Panc1 (cell line): ENCODE measurements at regions not wholly inside any gene's neighbourhood (a gene's known extent, or its start where the extent isn't known, plus 50 kb on each side); places are given as distances from the start of the nearest gene placed in this dataset.

Source experiments
- ATAC-seq: fragments of 200-7000 bp; cut with Tn5 transposase; 2 replicates; pipeline ENCODE4 v1.9.1; 2020; ENCODE audit warnings: mild to moderate bottlenecking, moderate library complexity
- BruUV-seq: library from RNA; stranded (reverse); fragments of 400-500 nt; replicated peaks from 2 replicates; lab custom pipeline; 2021; lab: Mats Ljungman, UMichigan
- CTCF ChIA-PET: fragments of 300-600 bp; sonication (Branson Sonifier 250); formaldehyde crosslinking; loops from one replicate; lab custom pipeline; 2022; ENCODE audit warnings: antibody characterized with exemption; lab: Charles Lee
- POLR2A ChIA-PET: fragments of 300-600 bp; sonication (Branson Sonifier 250); formaldehyde crosslinking; loops from one replicate; lab custom pipeline; 2022; ENCODE audit warnings: antibody characterized with exemption; lab: Charles Lee
- DNase-seq: peaks from one replicate; pipeline ENCODE4 v3.0.0-alpha.2; 2010; ENCODE audit warnings: low read depth, low spot score
- H3K27ac ChIP-seq: 2 replicates; pipeline ENCODE4 v1.5.1; 2011; ENCODE audit warnings: mild to moderate bottlenecking, low read length, inconsistent platforms
- H3K27me3 ChIP-seq: fragments of 200-500 bp; sonication (Bioruptor generic); 2 replicates; pipeline ENCODE4 v1.6.0; 2014; ENCODE audit warnings: low read length, inconsistent platforms; ENCODE audit not compliant: control insufficient read depth, insufficient read depth
- H3K36me3 ChIP-seq: fragments of 200-500 bp; sonication (Bioruptor generic); 2 replicates; pipeline ENCODE4 v1.5.1; 2014; ENCODE audit warnings: inconsistent platforms, mild to moderate bottlenecking, low read length, moderate library complexity; ENCODE audit not compliant: control insufficient read depth, insufficient read depth
- H3K4me1 ChIP-seq: 2 replicates; pipeline ENCODE4 v1.5.1; 2011; ENCODE audit warnings: inconsistent platforms, mild to moderate bottlenecking, low read length, moderate library complexity; ENCODE audit not compliant: control insufficient read depth, insufficient read depth
- H3K4me3 ChIP-seq, 2 experiments: 2 replicates each; pipeline ENCODE4 v1.5.1; 2011 to 2012; ENCODE audit warnings: low read depth in 2 of 2, low read length in 2 of 2, mild to moderate bottlenecking in 2 of 2, inconsistent platforms in 1 of 2, moderate library complexity in 1 of 2
- H3K9me3 ChIP-seq: fragments of 200-500 bp; sonication (Bioruptor generic); 2 replicates; pipeline ENCODE4 v1.5.1; 2014; ENCODE audit warnings: low read depth, mild to moderate bottlenecking, inconsistent platforms, low read length, moderate library complexity; ENCODE audit not compliant: control insufficient read depth, insufficient read depth
- CTCF ChIP-seq: fragments of 450-650 bp; IDR thresholded peaks from 2 replicates; pipeline ENCODE4 v1.5.1; 2017; ENCODE audit warnings: mild to moderate bottlenecking
- POLR2AphosphoS5 ChIP-seq: IDR thresholded peaks from 2 replicates; pipeline ENCODE4 v1.6.1; 2012; ENCODE audit warnings: mild to moderate bottlenecking, low read depth, low read length, moderate library complexity
- REST ChIP-seq, 2 experiments: IDR thresholded peaks; 2 replicates each; pipeline ENCODE4 v1.6.1; 2011 to 2012; ENCODE audit warnings: low read depth in 2 of 2, control low read depth in 1 of 2, low read length in 1 of 2, mild to moderate bottlenecking in 1 of 2, moderate library complexity in 1 of 2; ENCODE audit not compliant: insufficient read depth in 1 of 2
- SIN3A ChIP-seq: IDR thresholded peaks from 2 replicates; pipeline ENCODE4 v1.6.1; 2012; ENCODE audit warnings: low read depth, mild to moderate bottlenecking, low read length, moderate library complexity, borderline replicate concordance; ENCODE audit not compliant: insufficient read depth
- TCF7L2 ChIP-seq: IDR thresholded peaks from 2 replicates; pipeline ENCODE4 v1.6.1; 2011; ENCODE audit warnings: mild to moderate bottlenecking, low read depth, low read length, inconsistent platforms
- in situ Hi-C: cut with HindIII; loops from 2 replicates; pipeline ENCODE4 v1.10.0; 2016; ENCODE audit warnings: low sequenced_read_pairs, low pct_unique_long_range_greater_than_20kb
- intact Hi-C: fragments of 100-400 bp; cut with micrococcal nuclease; formaldehyde crosslinking; loops from one replicate; pipeline ENCODE4 v1.10.0; 2022; ENCODE audit not compliant: unreplicated experiment

DNA sequence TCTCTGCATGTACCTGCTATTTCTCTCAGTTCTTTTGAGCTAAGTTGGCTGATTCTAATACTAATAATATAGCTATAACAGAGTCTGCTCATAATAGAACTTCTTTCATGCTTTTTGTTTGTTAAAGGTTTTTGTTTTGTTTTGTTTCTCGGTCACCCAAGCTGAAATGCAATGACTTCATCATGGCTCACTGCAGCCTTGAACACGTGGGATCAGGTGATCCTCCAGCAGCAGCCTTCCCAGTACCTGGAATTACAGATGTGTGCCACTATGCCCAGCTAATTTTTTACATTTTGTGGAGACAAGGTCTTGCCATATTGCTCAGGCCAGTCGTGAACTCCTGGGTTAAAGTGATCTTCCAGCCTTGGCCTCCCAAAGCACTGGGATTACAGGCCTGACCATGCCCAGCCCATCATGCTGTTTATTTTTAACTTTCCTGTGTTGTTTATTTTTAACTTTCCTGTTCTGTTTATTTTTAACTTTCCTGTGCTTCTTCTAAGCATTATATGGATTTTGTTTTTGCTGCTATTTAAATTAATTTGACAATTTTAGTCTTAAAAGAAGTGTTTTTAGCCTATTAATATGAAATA, 763.8 kb upstream of the CDH7 start:
- Histone ChIP-seq H3K4me1 (no peaks in the 10 kb centered on the region), H3K27ac (no peak overlapping the region), H3K9me3 (no peaks in the 10 kb centered on the region), H3K36me3 (no peaks in the 10 kb centered on the region), H3K27me3 (no peaks in the 10 kb centered on the region), H3K4me3 (no peak overlapping the region)
- intact Hi-C loops (no loop called here), in situ Hi-C loops (no loop called here)
- CTCF ChIA-PET = no interaction called here
- TF ChIP-seq TCF7L2 (no peak), CTCF (no peak), SIN3A (no peak), POLR2AphosphoS5 (no peak), REST (IDR thresholded peaks at IDR 0.05; ENCODE audit: insufficient read depth in 1 of 2, low read depth in 2 of 2, low read length in 1 of 2) (no peak)
- DNase-seq (peak; percentile 33), ATAC-seq (no peak)
- no TSS peak for BruUV-seq
- POLR2A ChIA-PET = no interaction called here

GRCh38 chr18:64983497-64984238, 767.1 kb upstream of the CDH7 start:
- H3K9me3 ChIP-seq = no peaks in the 10 kb centered on the region
- no peak overlapping the region for H3K4me3 ChIP-seq
- intact Hi-C loops (no loop called here), in situ Hi-C loops (no loop called here)
- H3K27ac ChIP-seq = no peak overlapping the region
- TF ChIP-seq CTCF (no peak), SIN3A (no peak), REST (IDR thresholded peaks at IDR 0.05; ENCODE audit: insufficient read depth in 1 of 2, low read depth in 2 of 2, low read length in 1 of 2) (no peak), POLR2AphosphoS5 (no peak), TCF7L2 (no peak)
- BruUV-seq = no TSS peak
- POLR2A ChIA-PET = no interaction called here
- CTCF ChIA-PET = no interaction called here
- H3K27me3 ChIP-seq = no peaks in the 10 kb centered on the region
- H3K4me1 ChIP-seq = no peaks in the 10 kb centered on the region
- ATAC-seq (no peak), DNase-seq (no peak)
- H3K36me3 ChIP-seq = no peaks in the 10 kb centered on the region
